GM12892 (cell line): ENCODE measurements at regions not wholly inside any gene's neighbourhood (a gene's known extent, or its start where the extent isn't known, plus 50 kb on each side); places are given as distances from the start of the nearest gene placed in this dataset.

ENCODE experiments used
- POLR2A ChIP-seq: IDR thresholded peaks from 2 replicates; pipeline ENCODE4 v1.6.1; 2011; ENCODE audit warnings: low read depth, low read length, control low read depth
- POLR2AphosphoS5 ChIP-seq: IDR thresholded peaks from 2 replicates; pipeline ENCODE4 v1.6.1; 2011; ENCODE audit warnings: low read depth, low read length, control low read depth
- TAF1 ChIP-seq: IDR thresholded peaks from 2 replicates; pipeline ENCODE4 v1.6.1; 2011; ENCODE audit warnings: low read depth, mild to moderate bottlenecking, control low read depth, low read length, borderline replicate concordance

DNA sequence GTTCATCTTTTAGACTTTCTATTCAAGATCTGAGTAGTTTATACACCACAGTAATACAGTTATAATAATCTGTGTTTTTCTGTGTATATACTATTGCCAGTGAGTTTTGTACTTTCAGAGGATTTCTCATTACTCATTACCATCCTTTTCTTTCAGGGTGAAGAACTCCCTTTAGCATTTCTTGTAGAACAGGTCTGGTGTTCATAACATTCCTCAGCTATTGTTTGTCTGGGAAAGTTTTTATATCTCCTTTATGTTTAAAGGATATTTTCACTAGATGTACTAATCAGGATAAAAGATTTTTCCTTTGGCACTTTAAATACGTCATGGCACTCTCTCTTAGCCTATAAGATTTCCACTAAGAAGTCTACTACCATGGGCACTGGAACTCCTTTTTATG is 705.5 kb downstream of the SLC4A3 start:
- TF ChIP-seq POLR2A (no peak), POLR2AphosphoS5 (no peak), TAF1 (no peak)
